Activated CD4-positive, alpha-beta memory T cell treated with anti-CD3 and anti-CD28 coated beads for 36 hours (primary cell): ENCODE measurements at regions not wholly inside any gene's neighbourhood (a gene's known extent, or its start where the extent isn't known, plus 50 kb on each side); places are given as distances from the start of the nearest gene placed in this dataset.
"Not testable (repeated sequence)": the region's sequence is repeated elsewhere in the genome, so short reads cannot be mapped to it uniquely, and the experiment has no call there.

Source experiments
- CTCF ChIA-PET: fragments of 350-600 bp; sonication (Branson Sonifier 250); formaldehyde crosslinking; loops from one replicate; lab custom pipeline; 2021; ENCODE audit warnings: antibody characterized with exemption, inconsistent platforms; lab: Charles Lee
- POLR2A ChIA-PET: fragments of 350-600 bp; sonication (Branson Sonifier 250); formaldehyde crosslinking; loops from one replicate; lab custom pipeline; 2021; ENCODE audit warnings: antibody characterized with exemption; lab: Charles Lee
- DNase-seq: peaks from one replicate; pipeline ENCODE4 v3.0.0-alpha.2; 2020
- H3K27ac Mint-ChIP-seq: one replicate; pipeline ENCODE4 v1.8.0; 2021; ENCODE audit warnings: mixed read lengths
- H3K27me3 Mint-ChIP-seq: one replicate; pipeline ENCODE4 v1.8.0; 2021; ENCODE audit warnings: mixed read lengths
- H3K36me3 Mint-ChIP-seq: one replicate; pipeline ENCODE4 v1.8.0; 2021; ENCODE audit warnings: mixed read lengths
- H3K4me1 Mint-ChIP-seq: one replicate; pipeline ENCODE4 v1.8.0; 2021; ENCODE audit warnings: low read depth, mixed read lengths
- H3K4me3 Mint-ChIP-seq: one replicate; pipeline ENCODE4 v1.8.0; 2021; ENCODE audit warnings: mild to moderate bottlenecking, mixed read lengths
- H3K9me3 Mint-ChIP-seq: one replicate; pipeline ENCODE4 v1.8.0; 2021; ENCODE audit warnings: mixed read lengths
- intact Hi-C: fragments of 100-400 bp; cut with micrococcal nuclease; formaldehyde crosslinking; loops from one replicate; pipeline ENCODE4 v1.15.1; 2023

GRCh38 chr1:196160066-196160795 is 448.0 kb downstream of the KCNT2 start:
- POLR2A ChIA-PET = no interaction called here
- intact Hi-C loops = no loop called here
- DNase-seq = no peak
- Mint-ChIP-seq H3K9me3 (no peaks in the 10 kb centered on the region), H3K4me1 (no peaks in the 10 kb centered on the region), H3K27me3 (no peaks in the 10 kb centered on the region), H3K4me3 (no peak overlapping the region), H3K36me3 (no peaks in the 10 kb centered on the region), H3K27ac (no peak overlapping the region)
- CTCF ChIA-PET = interaction anchor here (1.1 kb wide), 1 partner anchor 11 kb away, joined by 3 read pairs; no protein-coding TSS in a partner anchor

GRCh38 chr1:196155586-196155985 is 452.7 kb downstream of the KCNT2 start:
- H3K9me3 Mint-ChIP-seq = no peaks in the 10 kb centered on the region
- CTCF ChIA-PET = no interaction called here
- H3K27ac Mint-ChIP-seq = no peak overlapping the region
- H3K4me1 Mint-ChIP-seq = no peaks in the 10 kb centered on the region
- POLR2A ChIA-PET = no interaction called here
- intact Hi-C loops = no loop called here
- H3K36me3 Mint-ChIP-seq = no peaks in the 10 kb centered on the region
- no peak overlapping the region for H3K4me3 Mint-ChIP-seq
- H3K27me3 Mint-ChIP-seq = no peaks in the 10 kb centered on the region
- DNase-seq = no peak

- no peak overlapping the region for H3K27ac Mint-ChIP-seq
- POLR2A ChIA-PET = no interaction called here
- intact Hi-C loops = no loop called here
These were observed 455.3 kb downstream of the KCNT2 start for GRCh38 chr1:196152975-196153374.

GRCh38 chr1:196152086-196152485 is 456.2 kb downstream of the KCNT2 start:
- no peaks in the 10 kb centered on the region for H3K9me3 Mint-ChIP-seq
- CTCF ChIA-PET = no interaction called here
- H3K27ac Mint-ChIP-seq = no peak overlapping the region
- H3K36me3 Mint-ChIP-seq = no peaks in the 10 kb centered on the region
- POLR2A ChIA-PET = no interaction called here
- H3K27me3 Mint-ChIP-seq = peaks cover 3% of the 10 kb centered on the region
- intact Hi-C loops = no loop called here
- no peak for DNase-seq
- no peaks in the 10 kb centered on the region for H3K4me1 Mint-ChIP-seq
- H3K4me3 Mint-ChIP-seq = no peak overlapping the region

More at GRCh38 chr1:196152975-196153374, 455.3 kb downstream of the KCNT2 start:
- CTCF ChIA-PET = no interaction called here
- Mint-ChIP-seq H3K4me3 (no peak overlapping the region), H3K9me3 (no peaks in the 10 kb centered on the region), H3K4me1 (no peaks in the 10 kb centered on the region), H3K36me3 (no peaks in the 10 kb centered on the region), H3K27me3 (no peaks in the 10 kb centered on the region)
- DNase-seq = no peak

GRCh38 chr1:196148367-196148970 is 459.8 kb downstream of the KCNT2 start:
- no peak for DNase-seq
- Mint-ChIP-seq H3K36me3 (no peaks in the 10 kb centered on the region), H3K9me3 (no peaks in the 10 kb centered on the region), H3K4me3 (no peak overlapping the region), H3K27me3 (peaks cover 3% of the 10 kb centered on the region), H3K27ac (no peak overlapping the region), H3K4me1 (no peaks in the 10 kb centered on the region)
- intact Hi-C loops = loop anchor here (1.0 kb wide), 2 partner anchors 224 to 513 kb away; no protein-coding TSS in a partner anchor
- CTCF ChIA-PET = interaction anchor here (0.7 to 3.4 kb wide), 8 partner anchors 9 to 515 kb away, joined by 3 to 36 read pairs (median 4); no protein-coding TSS in a partner anchor
- POLR2A ChIA-PET = no interaction called here

- intact Hi-C loops = no loop called here
- Mint-ChIP-seq H3K36me3 (no peaks in the 10 kb centered on the region), H3K9me3 (no peaks in the 10 kb centered on the region), H3K4me3 (no peak overlapping the region), H3K4me1 (no peaks in the 10 kb centered on the region), H3K27me3 (peaks cover 3% of the 10 kb centered on the region), H3K27ac (no peak overlapping the region)
- DNase-seq = no peak
- ChIA-PET CTCF (interaction anchor here (3.4 kb wide), 1 partner anchor 514 kb away, joined by 36 read pairs; no protein-coding TSS in a partner anchor), POLR2A (no interaction called here)
These were observed 460.7 kb downstream of the KCNT2 start for GRCh38 chr1:196147530-196147929.

GRCh38 chr1:196145151-196145550 is 463.1 kb downstream of the KCNT2 start:
- CTCF ChIA-PET, H3K4me3 Mint-ChIP-seq, DNase-seq, H3K27me3 Mint-ChIP-seq, intact Hi-C loops, H3K9me3 Mint-ChIP-seq, H3K36me3 Mint-ChIP-seq, H3K4me1 Mint-ChIP-seq, POLR2A ChIA-PET, H3K27ac Mint-ChIP-seq: not testable (repeated sequence)

GRCh38 chr1:196144588-196144987 is 463.7 kb downstream of the KCNT2 start:
- H3K36me3 Mint-ChIP-seq = no peaks in the 10 kb centered on the region
- intact Hi-C loops = no loop called here
- H3K27ac Mint-ChIP-seq = no peak overlapping the region
- ChIA-PET POLR2A (no interaction called here), CTCF (no interaction called here)
- H3K4me3 Mint-ChIP-seq = no peak overlapping the region
- no peak for DNase-seq
- no peaks in the 10 kb centered on the region for H3K4me1 Mint-ChIP-seq
- H3K27me3 Mint-ChIP-seq = peaks cover 3% of the 10 kb centered on the region
- H3K9me3 Mint-ChIP-seq = no peaks in the 10 kb centered on the region

- CTCF ChIA-PET = no interaction called here
- no peak for DNase-seq
- POLR2A ChIA-PET = no interaction called here
- no peaks in the 10 kb centered on the region for H3K9me3 Mint-ChIP-seq
- no peaks in the 10 kb centered on the region for H3K36me3 Mint-ChIP-seq
- peaks cover 3% of the 10 kb centered on the region for H3K27me3 Mint-ChIP-seq
- H3K4me3 Mint-ChIP-seq = no peak overlapping the region
- no peaks in the 10 kb centered on the region for H3K4me1 Mint-ChIP-seq
- no peak overlapping the region for H3K27ac Mint-ChIP-seq
- intact Hi-C loops = no loop called here
These were observed 464.5 kb downstream of the KCNT2 start for GRCh38 chr1:196143602-196144342.

GRCh38 chr1:196142111-196142640 is 466.1 kb downstream of the KCNT2 start:
- peaks cover 1% of the 10 kb centered on the region for H3K27me3 Mint-ChIP-seq
- H3K27ac Mint-ChIP-seq = no peak overlapping the region
- DNase-seq = no peak
- intact Hi-C loops = no loop called here
- H3K4me3 Mint-ChIP-seq = no peak overlapping the region
- ChIA-PET POLR2A (no interaction called here), CTCF (interaction anchor here (0.7 kb wide), 1 partner anchor 15 kb away, joined by 4 read pairs; no protein-coding TSS in a partner anchor)
- H3K4me1 Mint-ChIP-seq = no peaks in the 10 kb centered on the region
- H3K9me3 Mint-ChIP-seq = no peaks in the 10 kb centered on the region
- H3K36me3 Mint-ChIP-seq = no peaks in the 10 kb centered on the region

- H3K4me3 Mint-ChIP-seq = no peak overlapping the region
- ChIA-PET POLR2A (no interaction called here), CTCF (interaction anchor here (2.3 kb wide), 1 partner anchor 12 kb away, joined by 6 read pairs; no protein-coding TSS in a partner anchor)
- no peaks in the 10 kb centered on the region for H3K4me1 Mint-ChIP-seq
- H3K27me3 Mint-ChIP-seq = no peaks in the 10 kb centered on the region
- H3K27ac Mint-ChIP-seq = no peak overlapping the region
- no peak for DNase-seq
- no peaks in the 10 kb centered on the region for H3K9me3 Mint-ChIP-seq
- intact Hi-C loops = no loop called here
- H3K36me3 Mint-ChIP-seq = no peaks in the 10 kb centered on the region
These were observed 471.8 kb downstream of the KCNT2 start for GRCh38 chr1:196136396-196136795.

- ChIA-PET CTCF (no interaction called here), POLR2A (no interaction called here)
- no peaks in the 10 kb centered on the region for H3K4me1 Mint-ChIP-seq
- intact Hi-C loops = no loop called here
- H3K9me3 Mint-ChIP-seq = no peaks in the 10 kb centered on the region
- no peaks in the 10 kb centered on the region for H3K36me3 Mint-ChIP-seq
- H3K4me3 Mint-ChIP-seq = no peak overlapping the region
- DNase-seq = no peak
- H3K27me3 Mint-ChIP-seq = no peaks in the 10 kb centered on the region
- H3K27ac Mint-ChIP-seq = no peak overlapping the region
These were observed 476.5 kb downstream of the KCNT2 start for GRCh38 chr1:196131691-196132090.
